Endodermal cell (in vitro differentiated cells): ENCODE measurements at regions not wholly inside any gene's neighbourhood (a gene's known extent, or its start where the extent isn't known, plus 50 kb on each side); places are given as distances from the start of the nearest gene placed in this dataset.

Experiments used
- DNase-seq: peaks from one replicate; pipeline ENCODE4 v3.0.0-alpha.2; 2017
- H3K27ac ChIP-seq: 2 replicates; pipeline ENCODE4 v1.5.1; 2013; ENCODE audit warnings: mild to moderate bottlenecking, low read depth, low read length, moderate library complexity
- H3K27me3 ChIP-seq: 2 replicates; pipeline ENCODE4 v1.6.1; 2013; ENCODE audit warnings: mild to moderate bottlenecking, low read length, moderate library complexity; ENCODE audit not compliant: insufficient read depth, control insufficient read depth, poor library complexity, severe bottlenecking
- H3K36me3 ChIP-seq: 2 replicates; pipeline ENCODE4 v1.7.0; 2013; ENCODE audit warnings: mild to moderate bottlenecking, low read length, moderate library complexity; ENCODE audit not compliant: control insufficient read depth, insufficient read depth
- H3K4me1 ChIP-seq: one replicate; pipeline ENCODE4 v1.7.0; 2013; ENCODE audit warnings: low read length; ENCODE audit not compliant: control insufficient read depth, insufficient read depth
- H3K4me3 ChIP-seq: 2 replicates; pipeline ENCODE4 v1.5.1; 2013; ENCODE audit warnings: mild to moderate bottlenecking, low read length, moderate library complexity
- H3K9ac ChIP-seq: 2 replicates; pipeline ENCODE4 v1.6.1; 2013; ENCODE audit warnings: mild to moderate bottlenecking, low read length, moderate library complexity; ENCODE audit not compliant: poor library complexity, severe bottlenecking; ENCODE audit errors: extremely low read depth
- H3K9me3 ChIP-seq: 2 replicates; pipeline ENCODE4 v1.6.1; 2013; ENCODE audit warnings: mild to moderate bottlenecking, low read length, moderate library complexity; ENCODE audit not compliant: control insufficient read depth
- H3K27ac Mint-ChIP-seq: 2 replicates; pipeline ENCODE4 v1.8.0; 2020; ENCODE audit warnings: mixed read lengths
- H3K27me3 Mint-ChIP-seq: 2 replicates; pipeline ENCODE4 v1.8.0; 2021; ENCODE audit warnings: mild to moderate bottlenecking, mixed read lengths; ENCODE audit not compliant: insufficient read depth
- H3K36me3 Mint-ChIP-seq: 2 replicates; pipeline ENCODE4 v1.8.0; 2020; ENCODE audit warnings: low read depth, mixed read lengths
- H3K4me1 Mint-ChIP-seq: 2 replicates; pipeline ENCODE4 v1.8.0; 2020; ENCODE audit warnings: mixed read lengths
- H3K4me3 Mint-ChIP-seq: 2 replicates; pipeline ENCODE4 v1.8.0; 2020; ENCODE audit warnings: mild to moderate bottlenecking, moderate library complexity, mixed read lengths
- H3K9me3 Mint-ChIP-seq: 2 replicates; pipeline ENCODE4 v1.8.0; 2020; ENCODE audit warnings: mild to moderate bottlenecking, mixed read lengths
- CTCF ChIP-seq: fragments of 200-600 bp; sonication (generic); conservative IDR thresholded peaks from 2 replicates; pipeline ENCODE4 v1.5.0; 2021; ENCODE audit warnings: antibody characterized with exemption, mild to moderate bottlenecking
- WGBS, 2 experiments: methylation state at CpG; one replicate each; pipeline versions ENCODE4 v1.1.5 to v1.1.7; 2013; ENCODE audit warnings: missing lambda C conversion rate in 2 of 2, mixed read lengths in 1 of 2; ENCODE audit not compliant: insufficient coverage in 1 of 2, insufficient read length in 1 of 2; 5-methylcytosine and 5-hydroxymethylcytosine counted together

DNA sequence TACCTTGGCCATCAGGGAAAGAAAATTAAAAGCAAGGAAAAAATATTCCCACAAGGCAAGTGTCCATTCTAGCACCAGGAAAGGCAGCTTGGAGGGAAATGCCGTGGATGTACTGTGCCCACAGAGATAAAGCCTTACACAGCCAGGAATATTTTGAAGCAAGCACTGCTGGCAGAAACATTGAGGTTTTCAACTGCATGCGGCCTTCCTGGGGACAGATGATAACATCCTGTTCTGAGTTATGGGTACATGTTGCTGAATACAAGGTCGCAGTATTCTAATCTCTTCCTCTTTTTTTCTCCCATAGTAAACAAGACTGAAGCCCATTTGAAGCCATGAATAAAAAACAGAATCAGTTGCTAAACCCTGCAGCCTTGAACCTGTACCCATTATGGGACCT lies 197.1 kb downstream of the BTG1 start:
- no peaks in the 10 kb centered on the region for H3K36me3 Mint-ChIP-seq
- H3K4me3 Mint-ChIP-seq, result no peak overlapping the region
- no peaks in the 10 kb centered on the region for H3K27me3 Mint-ChIP-seq
- Histone ChIP-seq H3K27me3 (no peaks in the 10 kb centered on the region), H3K27ac (no peak overlapping the region), H3K36me3 (no peaks in the 10 kb centered on the region), H3K9me3 (no peaks in the 10 kb centered on the region), H3K4me3 (no peak overlapping the region), H3K9ac (no peak overlapping the region), H3K4me1 (no peaks in the 10 kb centered on the region)
- no peak for DNase-seq
- no peaks in the 10 kb centered on the region for H3K9me3 Mint-ChIP-seq
- H3K4me1 Mint-ChIP-seq, result no peaks in the 10 kb centered on the region
- WGBS, 2 experiments, result 89 to 98% methylated on average over 1 to 3 of the region's 3 CpGs
- no peak for TF ChIP-seq CTCF
- H3K27ac Mint-ChIP-seq, result no peak overlapping the region

DNA sequence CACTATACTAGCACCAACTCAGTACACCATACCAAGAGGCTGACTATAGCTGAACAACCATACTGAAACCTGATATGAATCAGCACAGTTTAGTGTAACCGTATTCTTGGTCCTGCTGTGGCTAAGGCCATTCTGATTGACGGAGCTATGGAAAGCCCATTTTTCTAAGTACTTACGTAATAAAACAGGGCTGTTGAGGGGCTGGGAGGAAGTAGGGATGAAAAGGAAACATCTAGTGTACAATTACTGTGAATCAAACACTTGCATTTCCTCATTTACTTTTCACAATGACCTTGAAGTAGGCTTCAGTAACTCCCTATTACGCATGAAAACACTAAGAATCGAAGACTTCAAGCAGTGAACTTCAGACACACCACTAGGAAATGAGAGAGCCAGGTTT lies 198.2 kb downstream of the BTG1 start:
- no peaks in the 10 kb centered on the region for H3K36me3 Mint-ChIP-seq
- H3K4me1 ChIP-seq, result no peaks in the 10 kb centered on the region
- no peak overlapping the region for H3K27ac ChIP-seq
- no peaks in the 10 kb centered on the region for H3K27me3 ChIP-seq
- no peaks in the 10 kb centered on the region for H3K27me3 Mint-ChIP-seq
- H3K4me1 Mint-ChIP-seq, result no peaks in the 10 kb centered on the region
- H3K9me3 Mint-ChIP-seq, result no peaks in the 10 kb centered on the region
- H3K4me3 Mint-ChIP-seq, result no peak overlapping the region
- H3K27ac Mint-ChIP-seq, result no peak overlapping the region
- H3K9ac ChIP-seq, result no peak overlapping the region
- DNase-seq, result no peak
- no peaks in the 10 kb centered on the region for H3K9me3 ChIP-seq
- TF ChIP-seq CTCF, result no peak
- no peak overlapping the region for H3K4me3 ChIP-seq
- WGBS, 2 experiments, result 90 to 92% methylated on average over 2 to 5 of the region's 5 CpGs
- no peaks in the 10 kb centered on the region for H3K36me3 ChIP-seq

GRCh38 chr12:91944637-91945036 lies 201.0 kb downstream of the BTG1 start:
- Histone ChIP-seq H3K4me1 (no peaks in the 10 kb centered on the region), H3K27me3 (no peaks in the 10 kb centered on the region), H3K36me3 (no peaks in the 10 kb centered on the region), H3K9me3 (no peaks in the 10 kb centered on the region), H3K9ac (no peak overlapping the region), H3K4me3 (no peak overlapping the region), H3K27ac (no peak overlapping the region)
- H3K4me3 Mint-ChIP-seq, result no peak overlapping the region
- H3K36me3 Mint-ChIP-seq, result no peaks in the 10 kb centered on the region
- no peaks in the 10 kb centered on the region for H3K27me3 Mint-ChIP-seq
- WGBS, 2 experiments, result 93 to 100% methylated on average over 1 of the region's 1 CpG
- no peaks in the 10 kb centered on the region for H3K9me3 Mint-ChIP-seq
- no peaks in the 10 kb centered on the region for H3K4me1 Mint-ChIP-seq
- no peak for DNase-seq
- TF ChIP-seq CTCF, result no peak
- no peak overlapping the region for H3K27ac Mint-ChIP-seq
